Pons (tissue), 1 donor: ENCODE measurements at regions not wholly inside any gene's neighbourhood (a gene's known extent, or its start where the extent isn't known, plus 50 kb on each side); places are given as distances from the start of the nearest gene placed in this dataset.

Source experiments
- DNase-seq: peaks from one replicate; pipeline ENCODE4 v3.0.0-alpha.2; 2016; ENCODE audit warnings: low spot score

DNA sequence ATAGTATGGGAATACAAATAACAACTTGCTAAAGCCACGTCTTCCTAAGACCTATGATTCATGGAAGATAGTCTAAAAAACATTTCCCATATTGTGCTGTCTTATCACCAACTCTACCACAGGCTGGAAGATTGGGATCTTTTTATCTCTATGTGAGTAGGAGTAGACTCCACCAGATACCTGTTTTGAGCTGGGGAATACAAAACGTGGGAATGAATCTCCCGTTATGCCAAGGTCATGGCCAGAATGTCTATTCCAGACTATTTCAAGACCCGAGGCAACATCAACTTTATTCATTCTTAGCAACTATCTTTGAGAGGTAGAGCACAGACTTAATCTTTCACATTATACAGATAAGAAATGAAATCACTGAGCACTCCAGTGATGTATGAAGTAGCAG lies 2350.9 kb upstream of the WWC1 start:
- DNase-seq: no peak

- DNase-seq: no peak
Measured at GRCh38 chr5:165956854-165957253, 2334.6 kb upstream of the WWC1 start.

GRCh38 chr5:165981671-165982070 lies 2309.8 kb upstream of the WWC1 start:
- no peak for DNase-seq

DNA sequence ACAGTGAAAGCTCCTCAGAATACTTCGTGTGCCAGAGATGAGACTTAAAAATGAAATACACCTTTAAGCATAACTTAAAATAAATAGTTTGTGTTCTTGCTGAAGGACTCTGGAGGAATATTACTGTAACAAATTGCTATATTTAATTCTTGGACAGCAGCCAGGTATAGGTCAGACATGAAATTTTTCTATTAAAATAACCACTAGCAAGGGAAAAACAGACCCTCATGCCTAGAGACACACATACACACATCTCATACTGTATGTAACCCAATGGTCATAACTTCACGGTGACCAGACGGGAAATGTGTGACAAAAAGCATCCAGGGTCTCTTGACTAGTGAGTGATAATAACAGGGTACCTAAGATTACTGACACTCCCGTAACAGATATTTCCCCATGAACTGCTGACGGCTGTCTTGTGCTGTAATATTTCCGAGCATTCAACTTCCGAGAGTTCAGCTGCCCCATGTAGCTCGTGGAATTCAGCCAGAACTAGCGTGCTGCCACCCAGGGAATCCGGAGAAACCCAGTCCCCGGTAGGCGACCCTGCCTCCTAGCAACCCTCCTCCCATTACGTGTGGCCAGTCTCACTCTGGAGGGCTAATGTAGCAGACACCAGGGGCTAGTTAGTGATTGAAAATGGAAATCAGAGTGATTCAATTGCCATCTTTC lies 2295.1 kb upstream of the WWC1 start:
- no peak for DNase-seq

- DNase-seq: no peak
Measured at GRCh38 chr5:165999693-166000320, 2291.6 kb upstream of the WWC1 start.

DNA sequence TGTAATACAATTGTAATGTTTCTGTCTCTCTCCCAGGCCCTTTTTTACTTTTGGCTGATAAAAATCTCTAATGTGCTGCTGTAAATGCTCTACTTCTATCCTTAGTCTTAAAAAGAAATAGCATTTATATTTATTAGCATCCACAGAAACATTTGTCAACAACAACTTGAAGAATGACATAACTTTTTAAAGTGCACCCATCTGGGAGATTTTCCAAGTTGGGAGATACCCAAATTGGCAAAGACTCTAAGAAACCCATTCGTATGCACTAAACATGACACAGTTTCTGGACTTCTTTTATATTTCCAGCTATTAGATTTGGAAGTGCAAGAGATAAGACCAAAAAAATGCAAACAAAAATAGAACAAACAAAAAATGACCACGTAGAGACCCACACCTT lies 2287.4 kb upstream of the WWC1 start:
- DNase-seq: no peak

DNA sequence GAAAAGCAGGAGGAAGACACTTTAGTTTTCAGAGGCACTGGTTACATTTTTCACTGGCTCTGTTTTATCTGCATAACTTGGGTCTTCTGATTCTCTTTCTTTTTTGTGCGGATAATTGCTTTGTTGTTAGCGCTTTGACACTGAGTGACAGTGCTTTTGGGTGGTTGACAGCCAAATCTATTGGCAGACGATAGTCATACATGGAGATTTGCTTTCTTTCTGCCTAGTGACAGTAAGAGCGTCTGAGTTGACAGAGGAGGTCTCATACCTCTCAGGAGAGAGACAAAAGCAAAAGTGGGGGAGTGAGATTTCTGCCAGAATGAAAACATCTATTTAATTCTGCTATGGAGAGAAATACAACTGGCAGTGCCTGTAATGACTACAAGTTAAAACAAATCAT lies 2278.0 kb upstream of the WWC1 start:
- no peak for DNase-seq

DNA sequence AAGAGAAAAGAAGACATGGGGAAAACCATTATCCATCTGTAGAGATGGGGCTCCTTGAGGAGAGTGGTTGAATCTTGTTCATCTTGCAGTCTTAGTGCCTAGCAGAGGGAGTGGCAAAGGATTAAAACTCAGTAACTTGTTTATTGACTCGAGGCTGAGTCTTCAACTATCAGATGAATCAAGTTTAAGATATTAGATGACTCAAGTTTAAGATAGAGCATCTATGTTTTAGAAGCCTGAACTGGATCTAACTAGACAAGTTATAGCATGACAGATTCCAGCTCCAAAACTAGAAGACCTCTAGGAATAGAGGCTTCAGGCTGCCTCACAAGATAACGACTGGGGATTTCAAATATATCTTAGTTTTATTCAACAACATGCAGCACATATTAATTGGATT lies 2277.2 kb upstream of the WWC1 start:
- DNase-seq: no peak

DNA sequence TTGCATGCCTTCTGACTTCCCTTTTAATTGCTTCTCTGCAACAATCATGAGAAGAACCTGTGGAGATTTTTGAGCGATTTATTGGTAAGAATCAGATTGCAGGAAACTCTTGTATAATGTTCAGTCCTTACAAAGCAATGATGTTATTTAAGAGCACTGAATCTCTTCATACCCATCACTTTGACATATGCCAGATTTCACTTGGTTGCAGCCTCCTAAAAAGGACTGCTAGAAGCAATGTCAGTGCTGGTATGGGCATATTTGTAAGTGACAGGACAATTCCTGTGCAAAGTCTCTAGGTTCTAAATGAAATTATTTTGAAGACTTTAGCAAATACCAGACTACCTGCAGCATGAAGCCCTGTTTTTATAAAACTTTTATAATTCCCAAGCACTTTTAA lies 2272.7 kb upstream of the WWC1 start:
- DNase-seq: no peak

GRCh38 chr5:166022065-166022464 lies 2269.4 kb upstream of the WWC1 start:
- no peak for DNase-seq

- DNase-seq: no peak
Measured at GRCh38 chr5:166024970-166025369, 2266.5 kb upstream of the WWC1 start.

DNA sequence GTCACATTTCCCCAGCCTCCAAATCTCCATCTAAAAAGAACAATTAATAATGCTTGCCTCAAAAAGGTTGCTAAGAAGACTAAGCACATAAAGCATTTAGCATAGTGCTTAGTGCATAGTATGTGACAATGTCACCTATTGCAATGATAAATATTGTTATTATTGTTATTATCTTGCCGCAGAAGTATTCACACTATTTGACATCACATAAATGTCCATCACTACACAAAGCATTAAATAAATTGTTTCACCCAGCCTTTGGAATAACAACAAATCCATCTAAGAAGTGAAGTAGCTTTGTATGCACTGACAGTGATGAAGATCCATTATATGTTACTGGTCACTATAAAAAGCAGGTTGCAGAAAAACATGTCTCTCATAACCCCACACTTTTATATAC lies 2263.9 kb upstream of the WWC1 start:
- no peak for DNase-seq

GRCh38 chr5:166031926-166032325 lies 2259.5 kb upstream of the WWC1 start:
- no peak for DNase-seq

DNA sequence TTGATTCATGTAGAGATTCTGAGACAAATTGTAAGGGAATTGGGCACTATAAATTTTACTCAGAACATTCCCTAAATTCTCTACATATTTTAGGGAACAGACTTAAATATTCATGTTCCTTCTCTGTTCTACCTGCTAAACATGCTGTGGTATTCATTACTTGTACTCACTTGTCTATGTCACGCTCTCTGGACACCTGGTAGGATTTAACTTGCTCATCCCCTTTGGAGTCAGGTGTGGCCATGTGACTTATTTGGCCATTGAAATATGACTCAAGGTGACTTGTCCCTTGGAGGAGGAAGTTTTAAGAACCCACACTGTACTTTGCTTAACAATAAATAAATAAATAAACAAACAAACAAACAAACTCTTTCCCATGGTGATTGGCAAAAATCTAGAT lies 2258.8 kb upstream of the WWC1 start:
- DNase-seq: no peak

- DNase-seq: no peak
Measured at GRCh38 chr5:166045961-166046360, 2245.5 kb upstream of the WWC1 start.

GRCh38 chr5:166046956-166047355 lies 2244.5 kb upstream of the WWC1 start:
- DNase-seq: no peak

- DNase-seq: no peak
Measured at GRCh38 chr5:166050531-166050930, 2240.9 kb upstream of the WWC1 start.

- DNase-seq: no peak
Measured at GRCh38 chr5:166058660-166059059, 2232.8 kb upstream of the WWC1 start.

- no peak for DNase-seq
Measured at GRCh38 chr5:166062094-166062493, 2229.4 kb upstream of the WWC1 start.

GRCh38 chr5:166062719-166063118 lies 2228.7 kb upstream of the WWC1 start:
- no peak for DNase-seq

GRCh38 chr5:166063261-166063660 lies 2228.2 kb upstream of the WWC1 start:
- DNase-seq: no peak

- no peak for DNase-seq
Measured at GRCh38 chr5:166068547-166069335, 2222.7 kb upstream of the WWC1 start.

DNA sequence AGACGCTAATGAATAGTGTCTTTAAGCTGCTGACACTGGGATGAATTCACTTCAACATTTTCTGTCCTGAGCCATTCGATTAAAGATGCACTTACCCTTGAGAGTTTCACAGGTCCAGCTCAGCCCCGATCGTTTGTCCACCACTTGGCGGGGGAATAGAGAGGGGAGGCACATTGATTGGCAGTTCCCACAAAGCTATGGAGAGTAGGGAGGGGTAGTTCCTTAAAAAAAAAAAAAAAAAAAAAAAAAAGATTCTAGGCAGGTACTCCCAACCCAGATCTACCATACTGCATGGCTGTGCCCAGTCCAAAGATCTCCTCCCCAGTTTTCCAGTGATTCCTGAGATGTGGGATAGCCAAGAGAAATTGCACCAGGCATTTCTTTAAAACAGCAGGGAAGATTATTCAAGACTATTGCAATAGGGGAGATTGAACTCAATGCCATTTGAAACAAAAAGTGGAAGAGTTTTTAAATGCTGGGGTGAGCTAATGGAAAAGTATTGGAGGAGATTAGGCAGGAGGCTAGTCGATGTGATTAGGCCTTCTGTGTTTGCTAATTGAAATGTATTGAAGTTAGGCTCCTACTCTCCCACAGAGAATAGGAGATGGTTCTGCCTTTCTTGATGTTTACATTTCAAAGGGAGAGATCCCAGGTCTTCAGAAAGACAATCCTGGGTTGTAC lies 2217.4 kb upstream of the WWC1 start:
- no peak for DNase-seq
